ENCODE measurements at regions not wholly inside any gene's neighbourhood (a gene's known extent, or its start where the extent isn't known, plus 50 kb on each side); places are given as distances from the start of the nearest gene placed in this dataset.
"Not testable (repeated sequence)": the region's sequence is repeated elsewhere in the genome, so short reads cannot be mapped to it uniquely, and the experiment has no call there.

GRCh38 chr4:126192506-126192905 lies 877.8 kb downstream of the FAT4 start:
- Mint-ChIP-seq H3K4me3 (no peak overlapping the region), H3K27me3 (no peaks in the 10 kb centered on the region), H3K36me3 (no peaks in the 10 kb centered on the region), H3K4me1 (ENCODE audit: low read depth in 2 of 2) (no peaks in the 10 kb centered on the region), H3K27ac (no peak overlapping the region), H3K9me3 (peaks cover 23% of the 10 kb centered on the region)
- DNase-seq (ENCODE audit: low spot score) (no peak), ATAC-seq (no peak)

GRCh38 chr4:126201251-126202138 lies 886.7 kb downstream of the FAT4 start:
- H3K9me3 Mint-ChIP-seq, result peaks cover 14% of the 10 kb centered on the region
- H3K4me1 Mint-ChIP-seq (ENCODE audit: low read depth in 2 of 2); H3K36me3 Mint-ChIP-seq; DNase-seq (ENCODE audit: low spot score); H3K4me3 Mint-ChIP-seq; H3K27ac Mint-ChIP-seq; H3K27me3 Mint-ChIP-seq: not testable (repeated sequence)
- peak in 1 of 2 donors; percentile 33 for ATAC-seq

- Mint-ChIP-seq H3K27me3 (no peaks in the 10 kb centered on the region), H3K4me3 (no peak overlapping the region), H3K9me3 (peaks cover 13% of the 10 kb centered on the region), H3K27ac (no peak overlapping the region), H3K36me3 (no peaks in the 10 kb centered on the region), H3K4me1 (ENCODE audit: low read depth in 2 of 2) (no peaks in the 10 kb centered on the region)
- no peak for ATAC-seq
- DNase-seq (ENCODE audit: low spot score), result no peak
These were observed 887.5 kb downstream of the FAT4 start for GRCh38 chr4:126202226-126202625.

- Mint-ChIP-seq H3K4me1 (ENCODE audit: low read depth in 2 of 2) (no peaks in the 10 kb centered on the region), H3K9me3 (peaks cover 5% of the 10 kb centered on the region), H3K36me3 (no peaks in the 10 kb centered on the region), H3K27me3 (no peaks in the 10 kb centered on the region), H3K27ac (no peak overlapping the region), H3K4me3 (no peak overlapping the region)
- DNase-seq (ENCODE audit: low spot score), result no peak
- no peak for ATAC-seq
These were observed 893.2 kb downstream of the FAT4 start for GRCh38 chr4:126207910-126208309.

- Mint-ChIP-seq H3K36me3 (no peaks in the 10 kb centered on the region), H3K4me1 (ENCODE audit: low read depth in 2 of 2) (no peaks in the 10 kb centered on the region), H3K9me3 (peaks cover 5% of the 10 kb centered on the region)
These were observed 894.4 kb downstream of the FAT4 start for GRCh38 chr4:126209147-126209546.

GRCh38 chr4:126213996-126214395 lies 899.2 kb downstream of the FAT4 start:
- H3K4me1 Mint-ChIP-seq (ENCODE audit: low read depth in 2 of 2), result no peaks in the 10 kb centered on the region
- ATAC-seq (no peak), DNase-seq (ENCODE audit: low spot score) (no peak)
- H3K36me3 Mint-ChIP-seq, result no peaks in the 10 kb centered on the region
- H3K4me3 Mint-ChIP-seq, result no peak overlapping the region
- no peaks in the 10 kb centered on the region for H3K27me3 Mint-ChIP-seq
- H3K27ac Mint-ChIP-seq, result no peak overlapping the region
- H3K9me3 Mint-ChIP-seq, result no peaks in the 10 kb centered on the region

More at GRCh38 chr4:126209147-126209546, 894.4 kb downstream of the FAT4 start:
- no peak overlapping the region for H3K27ac Mint-ChIP-seq
- DNase-seq (ENCODE audit: low spot score), result no peak
- H3K4me3 Mint-ChIP-seq, result no peak overlapping the region
- ATAC-seq, result no peak
- H3K27me3 Mint-ChIP-seq, result no peaks in the 10 kb centered on the region

GRCh38 chr4:126215759-126216158 lies 901.0 kb downstream of the FAT4 start:
- Mint-ChIP-seq H3K4me3 (no peak overlapping the region), H3K27me3 (no peaks in the 10 kb centered on the region), H3K27ac (no peak overlapping the region), H3K9me3 (no peaks in the 10 kb centered on the region), H3K36me3 (no peaks in the 10 kb centered on the region), H3K4me1 (ENCODE audit: low read depth in 2 of 2) (no peaks in the 10 kb centered on the region)
- DNase-seq (ENCODE audit: low spot score), result no peak
- no peak for ATAC-seq

GRCh38 chr4:126216611-126217010 lies 901.9 kb downstream of the FAT4 start:
- no peaks in the 10 kb centered on the region for H3K4me1 Mint-ChIP-seq (ENCODE audit: low read depth in 2 of 2)

GRCh38 chr4:126221282-126221681 lies 906.5 kb downstream of the FAT4 start:
- ATAC-seq (no peak), DNase-seq (ENCODE audit: low spot score) (no peak)
- no peaks in the 10 kb centered on the region for H3K27me3 Mint-ChIP-seq
- H3K4me3 Mint-ChIP-seq, result no peak overlapping the region
- H3K27ac Mint-ChIP-seq, result no peak overlapping the region
- H3K4me1 Mint-ChIP-seq (ENCODE audit: low read depth in 2 of 2), result no peaks in the 10 kb centered on the region
- H3K9me3 Mint-ChIP-seq, result peaks cover 6% of the 10 kb centered on the region
- no peaks in the 10 kb centered on the region for H3K36me3 Mint-ChIP-seq

More at GRCh38 chr4:126216611-126217010, 901.9 kb downstream of the FAT4 start:
- Mint-ChIP-seq H3K4me3 (no peak overlapping the region), H3K27me3 (no peaks in the 10 kb centered on the region), H3K27ac (no peak overlapping the region), H3K9me3 (peaks cover 2% of the 10 kb centered on the region), H3K36me3 (no peaks in the 10 kb centered on the region)
- DNase-seq (ENCODE audit: low spot score) (no peak), ATAC-seq (no peak)

- DNase-seq (ENCODE audit: low spot score) (no peak), ATAC-seq (no peak)
- H3K4me3 Mint-ChIP-seq, result no peak overlapping the region
- H3K9me3 Mint-ChIP-seq, result peaks cover 6% of the 10 kb centered on the region
- H3K27me3 Mint-ChIP-seq, result no peaks in the 10 kb centered on the region
- H3K36me3 Mint-ChIP-seq, result no peaks in the 10 kb centered on the region
- H3K4me1 Mint-ChIP-seq (ENCODE audit: low read depth in 2 of 2), result no peaks in the 10 kb centered on the region
- no peak overlapping the region for H3K27ac Mint-ChIP-seq
These were observed 907.1 kb downstream of the FAT4 start for GRCh38 chr4:126221717-126222340.

- no peaks in the 10 kb centered on the region for H3K27me3 Mint-ChIP-seq
- H3K9me3 Mint-ChIP-seq, result peaks cover 6% of the 10 kb centered on the region
- ATAC-seq (no peak), DNase-seq (ENCODE audit: low spot score) (no peak)
- H3K27ac Mint-ChIP-seq, result no peak overlapping the region
- no peaks in the 10 kb centered on the region for H3K4me1 Mint-ChIP-seq (ENCODE audit: low read depth in 2 of 2)
- no peaks in the 10 kb centered on the region for H3K36me3 Mint-ChIP-seq
- H3K4me3 Mint-ChIP-seq, result no peak overlapping the region
These were observed 909.1 kb downstream of the FAT4 start for GRCh38 chr4:126223784-126224407.

GRCh38 chr4:126227428-126227827 lies 912.7 kb downstream of the FAT4 start:
- no peaks in the 10 kb centered on the region for H3K4me1 Mint-ChIP-seq (ENCODE audit: low read depth in 2 of 2)
- no peak overlapping the region for H3K4me3 Mint-ChIP-seq
- no peaks in the 10 kb centered on the region for H3K27me3 Mint-ChIP-seq
- ATAC-seq (no peak), DNase-seq (ENCODE audit: low spot score) (no peak)
- no peak overlapping the region for H3K27ac Mint-ChIP-seq
- no peaks in the 10 kb centered on the region for H3K36me3 Mint-ChIP-seq
- peaks cover 2% of the 10 kb centered on the region for H3K9me3 Mint-ChIP-seq

GRCh38 chr4:126230269-126230668 lies 915.5 kb downstream of the FAT4 start:
- Mint-ChIP-seq H3K36me3 (no peaks in the 10 kb centered on the region), H3K9me3 (peaks cover 6% of the 10 kb centered on the region), H3K27ac (no peak overlapping the region), H3K4me1 (ENCODE audit: low read depth in 2 of 2) (no peaks in the 10 kb centered on the region), H3K27me3 (no peaks in the 10 kb centered on the region), H3K4me3 (no peak overlapping the region)
- no peak for DNase-seq (ENCODE audit: low spot score)
- no peak for ATAC-seq

GRCh38 chr4:126233483-126233882 lies 918.7 kb downstream of the FAT4 start:
- no peak for DNase-seq (ENCODE audit: low spot score)
- Mint-ChIP-seq H3K27ac (no peak overlapping the region), H3K36me3 (no peaks in the 10 kb centered on the region), H3K4me1 (ENCODE audit: low read depth in 2 of 2) (no peaks in the 10 kb centered on the region), H3K4me3 (no peak overlapping the region), H3K9me3 (peaks cover 16% of the 10 kb centered on the region), H3K27me3 (no peaks in the 10 kb centered on the region)
- ATAC-seq, result no peak

Measured in natural killer cell treated with Interleukin-12 subunit alpha and Interleukin-12 subunit beta and Interleukin-15 and Interleukin-18, amount 100 ng/mL, for 72 hours (primary cell).